ENCODE measurements at regions not wholly inside any gene's neighbourhood (a gene's known extent, or its start where the extent isn't known, plus 50 kb on each side); places are given as distances from the start of the nearest gene placed in this dataset.

DNA sequence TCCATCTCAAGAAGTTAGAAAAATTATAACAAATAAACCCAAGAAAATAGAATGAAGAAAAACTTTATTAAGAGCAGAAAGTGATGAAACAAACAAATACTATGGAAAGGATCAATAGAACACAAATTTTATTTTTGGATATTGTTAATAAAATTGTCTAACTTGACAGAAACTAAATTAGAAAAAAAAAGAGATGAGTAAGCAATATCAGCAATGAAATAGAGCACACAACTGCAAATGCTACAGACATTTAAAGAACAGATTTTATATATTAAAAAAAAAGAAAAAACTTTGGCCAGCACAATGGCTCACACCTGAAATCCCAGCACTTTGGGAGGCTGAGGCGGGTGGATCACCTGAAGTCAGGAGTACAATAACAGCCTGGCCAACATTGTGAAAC, 628.0 kb downstream of the EPHA7 start:
- intact Hi-C loops (cut with DNase I) = no loop called here
- 87 to 90% methylated on average over 1 of the region's 1 CpG for WGBS, 2 donors

DNA sequence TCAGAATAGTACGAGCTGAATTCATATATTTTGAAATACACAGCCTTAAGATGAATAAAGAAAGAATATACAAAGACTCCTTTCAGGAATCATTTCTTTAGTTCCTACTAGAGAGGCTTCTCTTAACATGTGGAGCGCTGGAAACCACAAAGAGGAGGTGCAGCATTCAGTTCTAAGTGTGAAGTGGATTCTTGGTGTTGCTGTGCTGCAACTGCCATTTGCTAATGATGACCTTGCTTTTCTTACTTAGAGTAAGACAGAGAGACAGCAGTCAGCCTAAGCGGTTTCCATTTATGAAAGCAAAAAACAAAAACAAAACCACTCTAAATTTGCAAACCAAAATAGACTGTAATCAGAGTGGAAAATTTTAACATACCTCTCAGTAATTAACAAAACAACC, 629.0 kb downstream of the EPHA7 start:
- DNase-seq = no peak
- Histone ChIP-seq H3K36me3 (no peaks in the 10 kb centered on the region), H3K27me3 (no peaks in the 10 kb centered on the region), H3K4me1 (no peaks in the 10 kb centered on the region), H3K9me3 (no peaks in the 10 kb centered on the region), H3K4me3 (replicated peaks in 1 of 3) (no peak overlapping the region), H3K27ac (no peak overlapping the region)
- intact Hi-C loops (cut with DNase I) = no loop called here
- WGBS, 2 donors = 67% methylated on average over 3 of the region's 3 CpGs
- TF ChIP-seq POLR2A (IDR thresholded peaks at IDR 0.05) (no peak), CTCF (IDR thresholded peaks at IDR 0.05) (no peak)

More for the DNA sequence above, 628.0 kb downstream of the EPHA7 start:
- no peaks in the 10 kb centered on the region for H3K27me3 ChIP-seq
- H3K27ac ChIP-seq = no peak overlapping the region
- no peaks in the 10 kb centered on the region for H3K4me1 ChIP-seq
- H3K36me3 ChIP-seq = no peaks in the 10 kb centered on the region
- no peak for TF ChIP-seq POLR2A (IDR thresholded peaks at IDR 0.05)
- no peak for TF ChIP-seq CTCF (IDR thresholded peaks at IDR 0.05)
- DNase-seq = no peak
- H3K9me3 ChIP-seq = no peaks in the 10 kb centered on the region
- H3K4me3 ChIP-seq (replicated peaks in 1 of 3) = no peak overlapping the region

- Histone ChIP-seq H3K9me3 (no peaks in the 10 kb centered on the region), H3K4me3 (replicated peaks in 1 of 3) (no peak overlapping the region), H3K27me3 (no peaks in the 10 kb centered on the region), H3K27ac (no peak overlapping the region), H3K36me3 (no peaks in the 10 kb centered on the region), H3K4me1 (no peaks in the 10 kb centered on the region)
- no peak for DNase-seq
- WGBS, 2 donors = 69 to 71% methylated on average over 1 of the region's 1 CpG
- intact Hi-C loops (cut with DNase I) = no loop called here
- TF ChIP-seq CTCF (IDR thresholded peaks at IDR 0.05) = no peak
- no peak for TF ChIP-seq POLR2A (IDR thresholded peaks at IDR 0.05)
These were observed 635.1 kb downstream of the EPHA7 start for GRCh38 chr6:92784235-92784634.

- peak; percentile 8 to 26 for DNase-seq
- intact Hi-C loops (cut with DNase I) = no loop called here
These were observed 639.6 kb downstream of the EPHA7 start for GRCh38 chr6:92779746-92780145.

More at GRCh38 chr6:92779746-92780145, 639.6 kb downstream of the EPHA7 start:
- Histone ChIP-seq H3K4me1 (no peaks in the 10 kb centered on the region), H3K27me3 (no peaks in the 10 kb centered on the region), H3K9me3 (no peaks in the 10 kb centered on the region), H3K36me3 (no peaks in the 10 kb centered on the region), H3K4me3 (replicated peaks in 1 of 3) (no peak overlapping the region), H3K27ac (no peak overlapping the region)
- WGBS, 2 donors = 5 to 9% methylated on average over 1 of the region's 1 CpG
- no peak for TF ChIP-seq POLR2A (IDR thresholded peaks at IDR 0.05)
- no peak for TF ChIP-seq CTCF (IDR thresholded peaks at IDR 0.05)

All from thyroid gland (tissue), 4 donors.